GM12878 (cell line): ENCODE measurements at regions not wholly inside any gene's neighbourhood (a gene's known extent, or its start where the extent isn't known, plus 50 kb on each side); places are given as distances from the start of the nearest gene placed in this dataset.

Experiments
- ATAC-seq: fragments of 200-7000 bp; cut with Tn5 transposase; 3 replicates; pipeline ENCODE4 v1.9.1; 2020; ENCODE audit warnings: mild to moderate bottlenecking, moderate library complexity
- BruUV-seq: library from RNA; stranded (reverse); fragments of 400-500 nt; replicated peaks from 2 replicates; lab custom pipeline; 2021; lab: Mats Ljungman, UMichigan
- CTCF ChIA-PET: fragments of 300-600 bp; sonication (Branson Sonifier 250); formaldehyde crosslinking; extraction: SDS; loops from one replicate; lab custom pipeline; 2021; ENCODE audit warnings: inconsistent platforms; lab: Yijun Ruan, JAX
- POLR2A ChIA-PET: fragments of 350-600 bp; formaldehyde crosslinking; extraction: SDS; loops from one replicate; lab custom pipeline; 2021; ENCODE audit warnings: inconsistent platforms; lab: Charles Lee
- RAD21 ChIA-PET: fragments of 300-600 bp; sonication (Branson Sonifier 250); formaldehyde crosslinking; loops from one replicate; lab custom pipeline; 2023; ENCODE audit warnings: antibody characterized with exemption; ENCODE audit not compliant: unreplicated experiment; lab: Charles Lee
- SMC1A ChIA-PET: fragments of 300-600 bp; sonication (Branson Sonifier 250); formaldehyde crosslinking; loops from one replicate; lab custom pipeline; 2023; ENCODE audit not compliant: unreplicated experiment, uncharacterized antibody; lab: Charles Lee
- DNase-seq: peaks from one replicate; pipeline ENCODE4 v3.0.0-alpha.2; 2011; ENCODE audit warnings: low read depth, low spot score
- FAIRE-seq: peaks from 3 replicates; lab custom pipeline; 2011; peaks lifted over from hg19 to GRCh38; lab: Jason Lieb, UNC
- H2AFZ ChIP-seq: 2 replicates; pipeline ENCODE4 v1.6.0; 2011; ENCODE audit warnings: low read depth, low read length, control low read depth; ENCODE audit not compliant: control insufficient read depth
- H3K27ac ChIP-seq: 2 replicates; pipeline ENCODE4 v1.5.1; 2011; ENCODE audit warnings: control low read depth; ENCODE audit not compliant: control insufficient read depth, insufficient read depth
- H3K27me3 ChIP-seq, 2 experiments: replicated peaks in 1 of 2; 2 replicates each; pipeline versions ENCODE4 v1.6.0 to v1.6.1; 2011; ENCODE audit warnings: low read length in 1 of 2; ENCODE audit not compliant: control insufficient read depth in 2 of 2, insufficient read depth in 2 of 2
- H3K36me3 ChIP-seq, 2 experiments: 2 replicates each; pipeline ENCODE4 v1.5.1; 2011; ENCODE audit warnings: low read length in 1 of 2; ENCODE audit not compliant: control insufficient read depth in 2 of 2, insufficient read depth in 2 of 2
- H3K4me1 ChIP-seq: 2 replicates; pipeline ENCODE4 v1.6.1; 2011; ENCODE audit warnings: mild to moderate bottlenecking, low read length, moderate library complexity, mixed read lengths; ENCODE audit not compliant: control insufficient read depth, insufficient read depth
- H3K4me2 ChIP-seq: 2 replicates; pipeline ENCODE4 v1.6.0; 2011; ENCODE audit warnings: control low read depth; ENCODE audit not compliant: control insufficient read depth, insufficient read depth
- H3K4me3 ChIP-seq: fragments of 200-600 bp; sonication (generic); 2 replicates; pipeline ENCODE4 v1.5.1; 2016
- H3K79me2 ChIP-seq: 2 replicates; pipeline ENCODE4 v1.6.0; 2011; ENCODE audit warnings: low read length; ENCODE audit not compliant: control insufficient read depth, insufficient read depth
- H3K9ac ChIP-seq: 2 replicates; pipeline ENCODE4 v1.8.0; 2011; ENCODE audit warnings: low read length, control low read depth, mixed read lengths; ENCODE audit not compliant: control insufficient read depth, insufficient read depth
- H3K9me3 ChIP-seq: replicated peaks from 3 replicates; pipeline ENCODE4 v1.5.1; 2011; ENCODE audit warnings: mild to moderate bottlenecking, low read length; ENCODE audit not compliant: control insufficient read depth, insufficient read depth
- H4K20me1 ChIP-seq: 2 replicates; pipeline ENCODE4 v1.6.0; 2011; ENCODE audit not compliant: control insufficient read depth, insufficient read depth
- ASH2L ChIP-seq: fragments of 300-600, 200-600 bp; sonication (generic); IDR thresholded peaks from 2 replicates; pipeline ENCODE4 v1.6.1; 2017; ENCODE audit warnings: low read depth, mild to moderate bottlenecking, borderline replicate concordance
- ATF7 ChIP-seq: fragments of 450-650 bp; IDR thresholded peaks from 2 replicates; pipeline ENCODE4 v1.6.1; 2016; ENCODE audit warnings: low read depth, mild to moderate bottlenecking
- EGR1 ChIP-seq, 2 experiments: IDR thresholded peaks; 1 replicate in 1 of 2; 2 replicates in 1 of 2; pipeline ENCODE4 v1.6.1; 2011 to 2012; ENCODE audit warnings: low read depth in 2 of 2, low read length in 2 of 2, borderline replicate concordance in 1 of 2, mild to moderate bottlenecking in 1 of 2, moderate library complexity in 1 of 2
- NFYB ChIP-seq: IDR thresholded peaks from 2 replicates; pipeline ENCODE4 v1.6.1; 2011; ENCODE audit warnings: low read depth, mild to moderate bottlenecking, low read length, improper control_type of control experiment, moderate library complexity; ENCODE audit not compliant: insufficient read depth
- POLR2AphosphoS2 ChIP-seq: IDR thresholded peaks from 2 replicates; pipeline ENCODE4 v1.6.1; 2011; ENCODE audit warnings: low read depth, mild to moderate bottlenecking, low read length, improper control_type of control experiment, moderate library complexity
- RB1 ChIP-seq: fragments of 450-650 bp; formaldehyde crosslinking; IDR thresholded peaks from 2 replicates; pipeline ENCODE4 v1.6.1; 2017; ENCODE audit warnings: mild to moderate bottlenecking, borderline replicate concordance
- RCOR1 ChIP-seq: conservative IDR thresholded peaks from 2 replicates; pipeline ENCODE4 v1.6.1; 2012; ENCODE audit warnings: low read depth, low read length, improper control_type of control experiment
- ZNF217 ChIP-seq: fragments of 450-650 bp; IDR thresholded peaks from 2 replicates; pipeline ENCODE4 v1.6.1; 2017; ENCODE audit warnings: antibody characterized with exemption, mild to moderate bottlenecking
- ZNF274 ChIP-seq: IDR thresholded peaks from one replicate; pipeline ENCODE4 v1.8.0; 2011; ENCODE audit not compliant: insufficient read length, insufficient read depth
- WGBS: methylation state at CpG from one replicate; pipeline ENCODE4 v1.1.6; 2016; ENCODE audit warnings: low lambda C conversion rate; ENCODE audit not compliant: insufficient replicate concordance, insufficient coverage; ENCODE audit errors: missing lambda C conversion rate; 5-methylcytosine and 5-hydroxymethylcytosine counted together
- in situ Hi-C: fragments of 300-500 bp; cut with MboI; formaldehyde crosslinking; loops from 9 replicates; pipeline ENCODE4 v1.14.3; 2018; ENCODE audit warnings: mixed read lengths
- intact Hi-C: fragments of 100-400 bp; cut with micrococcal nuclease; formaldehyde crosslinking; loops from one replicate; pipeline ENCODE4 v1.14.2; 2022; ENCODE audit not compliant: unreplicated experiment
- TF ChIP-seq, protein P1 (sequence below): IDR thresholded peaks from 2 replicates; pipeline ENCODE4 v1.6.1; 2011; ENCODE audit warnings: low read depth, low read length, improper control_type of control experiment, borderline replicate concordance
- TF ChIP-seq, protein P2 (sequence below): IDR thresholded peaks from 2 replicates; pipeline ENCODE4 v1.6.1; 2012; ENCODE audit warnings: low read depth, low read length, improper control_type of control experiment

DNA sequence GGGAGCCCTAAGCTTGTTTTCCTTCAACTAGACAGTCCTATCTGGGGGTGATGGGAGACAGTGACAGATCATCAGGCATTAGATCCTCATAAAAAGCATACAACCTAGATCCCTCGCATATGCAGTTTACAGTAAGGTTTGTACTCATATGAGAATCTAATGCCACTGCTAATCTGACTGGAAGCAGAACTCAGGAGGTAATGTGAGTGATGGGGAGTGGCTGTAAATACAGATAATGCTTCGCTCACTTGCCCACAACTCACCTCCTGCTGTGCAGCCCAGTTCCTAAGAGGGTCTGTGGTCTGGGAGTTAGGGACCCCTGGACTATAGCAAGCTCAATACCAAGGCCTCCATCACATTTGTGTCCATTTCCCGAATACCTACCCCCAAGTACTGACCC lies 260.5 kb downstream of the CDK5RAP2 start:
- ChIA-PET SMC1A (no interaction called here), RAD21 (no interaction called here), CTCF (no interaction called here), POLR2A (no interaction called here)
- Histone ChIP-seq H3K9me3 (no peaks in the 10 kb centered on the region), H3K4me3 (no peak overlapping the region), H3K27ac (no peak overlapping the region), H3K4me2 (no peak overlapping the region), H3K27me3 (no peaks in the 10 kb centered on the region), H3K36me3 (no peaks in the 10 kb centered on the region), H4K20me1 (no peaks in the 10 kb centered on the region), H2AFZ (no peak overlapping the region), H3K9ac (no peak overlapping the region), H3K79me2 (no peaks in the 10 kb centered on the region), H3K4me1 (no peaks in the 10 kb centered on the region)
- WGBS, result 0% methylated on average over 3 of the region's 3 CpGs
- intact Hi-C loops (no loop called here), in situ Hi-C loops (no loop called here)
- no peak for ATAC-seq
- DNase-seq, result no peak
- TF ChIP-seq ZNF217 (no peak), NFYB (no peak), ASH2L (no peak), EGR1 (IDR thresholded peaks at IDR 0.05; ENCODE audit: borderline replicate concordance in 1 of 2, low read depth in 2 of 2, low read length in 2 of 2) (no peak), ZNF274 (no peak), POLR2AphosphoS2 (no peak), RB1 (no peak), RCOR1 (no peak), ATF7 (no peak)
- TF ChIP-seq, protein P1, sequence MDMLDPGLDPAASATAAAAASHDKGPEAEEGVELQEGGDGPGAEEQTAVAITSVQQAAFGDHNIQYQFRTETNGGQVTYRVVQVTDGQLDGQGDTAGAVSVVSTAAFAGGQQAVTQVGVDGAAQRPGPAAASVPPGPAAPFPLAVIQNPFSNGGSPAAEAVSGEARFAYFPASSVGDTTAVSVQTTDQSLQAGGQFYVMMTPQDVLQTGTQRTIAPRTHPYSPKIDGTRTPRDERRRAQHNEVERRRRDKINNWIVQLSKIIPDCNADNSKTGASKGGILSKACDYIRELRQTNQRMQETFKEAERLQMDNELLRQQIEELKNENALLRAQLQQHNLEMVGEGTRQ, result no peak
- TF ChIP-seq, protein P2, sequence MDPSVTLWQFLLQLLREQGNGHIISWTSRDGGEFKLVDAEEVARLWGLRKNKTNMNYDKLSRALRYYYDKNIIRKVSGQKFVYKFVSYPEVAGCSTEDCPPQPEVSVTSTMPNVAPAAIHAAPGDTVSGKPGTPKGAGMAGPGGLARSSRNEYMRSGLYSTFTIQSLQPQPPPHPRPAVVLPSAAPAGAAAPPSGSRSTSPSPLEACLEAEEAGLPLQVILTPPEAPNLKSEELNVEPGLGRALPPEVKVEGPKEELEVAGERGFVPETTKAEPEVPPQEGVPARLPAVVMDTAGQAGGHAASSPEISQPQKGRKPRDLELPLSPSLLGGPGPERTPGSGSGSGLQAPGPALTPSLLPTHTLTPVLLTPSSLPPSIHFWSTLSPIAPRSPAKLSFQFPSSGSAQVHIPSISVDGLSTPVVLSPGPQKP, result no peak
- FAIRE-seq, result no peak
- BruUV-seq, result no TSS peak
